ENCODE measurements at regions not wholly inside any gene's neighbourhood (a gene's known extent, or its start where the extent isn't known, plus 50 kb on each side); places are given as distances from the start of the nearest gene placed in this dataset.

DNA sequence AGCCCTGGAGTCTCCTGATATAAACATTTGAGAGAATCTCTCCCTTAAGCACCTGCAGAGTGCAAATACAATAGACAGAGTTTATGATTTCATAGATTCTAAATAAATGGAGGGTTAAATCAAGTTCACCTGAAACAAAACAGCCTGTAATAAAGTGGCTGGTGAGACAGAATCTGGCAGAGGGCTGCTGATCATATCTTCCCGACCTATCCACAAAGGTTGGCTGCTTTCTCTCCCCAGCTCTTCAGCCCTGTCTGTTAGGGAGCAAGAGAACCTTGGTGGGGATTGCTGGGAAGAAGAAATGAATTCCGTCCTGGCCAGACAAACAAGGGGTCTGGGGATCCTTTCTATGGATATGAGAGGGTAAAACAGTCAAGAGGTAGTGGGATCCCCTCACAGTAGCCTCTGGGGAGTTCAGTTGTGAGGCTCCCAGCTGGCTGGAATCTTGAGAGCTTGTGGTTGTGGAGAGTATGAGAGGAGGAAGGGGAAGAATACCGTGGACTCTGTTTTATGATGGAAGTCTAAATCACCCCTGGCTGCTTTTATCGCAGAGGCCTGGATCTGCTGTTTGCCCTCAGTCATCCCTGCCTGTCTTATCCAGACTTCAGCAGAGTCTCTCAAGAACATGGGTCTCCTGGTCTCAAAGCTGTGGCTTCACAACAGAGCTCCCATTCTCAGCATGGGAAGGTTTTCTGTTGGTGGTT is 451.3 kb downstream of the NTRK3 start:
- no peak for DNase-seq (ENCODE audit: low read depth)

DNA sequence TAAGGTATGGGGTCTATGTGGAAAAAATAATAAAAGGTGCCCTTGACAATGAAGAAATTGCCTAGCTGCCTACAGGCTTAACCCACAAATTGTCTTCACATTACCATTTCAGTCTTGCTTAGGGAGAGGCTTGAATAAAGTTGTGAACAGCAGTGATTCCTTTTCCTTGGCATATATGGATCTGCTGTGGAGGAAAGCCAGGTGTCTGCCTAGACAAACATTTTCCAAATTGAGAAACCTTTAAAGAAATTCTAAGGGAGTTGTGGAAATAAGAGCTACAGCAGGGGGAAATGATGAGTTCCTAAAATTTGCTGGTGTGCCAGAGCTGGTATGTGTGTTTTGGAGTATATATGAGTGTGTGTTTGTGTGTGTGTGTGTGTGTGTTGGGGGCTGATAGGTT is 452.1 kb downstream of the NTRK3 start:
- DNase-seq (ENCODE audit: low read depth), result no peak

DNA sequence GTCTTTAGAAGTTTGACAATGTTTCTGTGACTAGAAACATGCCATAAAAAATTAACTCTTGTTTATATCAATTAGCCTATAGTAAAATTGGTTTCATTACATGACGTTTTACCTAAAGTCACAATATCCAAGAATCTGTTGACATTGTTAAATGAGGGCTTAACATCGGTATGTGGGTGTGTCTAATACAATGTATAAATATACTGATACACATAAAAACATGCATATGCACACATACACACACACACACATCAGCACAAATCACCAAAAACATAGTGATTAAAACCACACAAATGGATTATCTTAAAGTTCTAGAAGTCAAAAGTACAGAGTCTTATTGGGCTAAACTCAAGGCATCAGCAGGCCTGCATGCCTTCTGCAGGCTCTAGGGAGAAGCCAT is 456.7 kb downstream of the NTRK3 start:
- DNase-seq (ENCODE audit: low read depth), result no peak

DNA sequence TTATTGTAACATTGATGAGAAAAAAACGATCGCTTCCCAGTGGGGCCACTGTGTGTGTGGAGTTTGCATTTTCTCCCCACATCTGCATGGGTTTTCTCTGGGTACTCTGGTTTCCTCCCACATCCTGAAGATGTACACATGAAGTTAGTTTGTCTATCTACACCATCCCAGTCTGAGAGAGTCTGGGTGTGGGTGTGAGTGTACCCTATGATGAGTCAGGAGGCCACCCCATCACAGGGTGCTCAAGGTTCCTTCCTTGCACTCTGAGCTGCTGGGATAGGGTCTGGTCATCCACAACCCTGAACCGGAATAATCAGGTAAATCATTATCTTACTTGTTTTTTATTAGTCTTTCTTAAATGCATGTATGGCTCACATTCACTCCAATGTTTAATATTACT is 457.1 kb downstream of the NTRK3 start:
- DNase-seq (ENCODE audit: low read depth), result no peak

DNA sequence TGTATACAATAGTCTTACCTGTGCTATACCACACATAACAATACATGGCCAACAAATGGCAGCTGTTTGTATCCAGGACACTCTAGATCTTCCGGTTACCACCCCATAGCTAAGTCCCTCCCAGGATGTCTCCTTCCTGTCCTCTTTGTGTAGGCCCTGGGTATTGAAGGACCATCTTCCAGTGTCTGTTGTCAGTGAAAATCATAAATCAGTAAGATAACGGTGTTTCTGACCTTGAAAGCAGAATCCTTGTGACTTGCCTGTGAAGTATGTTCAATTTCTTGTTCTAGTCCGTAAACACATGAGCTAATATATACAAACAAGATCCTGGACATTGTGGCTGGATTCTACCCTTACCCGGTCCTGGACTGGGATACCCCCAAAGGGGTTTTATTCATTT is 462.8 kb downstream of the NTRK3 start:
- no peak for DNase-seq (ENCODE audit: low read depth)

DNA sequence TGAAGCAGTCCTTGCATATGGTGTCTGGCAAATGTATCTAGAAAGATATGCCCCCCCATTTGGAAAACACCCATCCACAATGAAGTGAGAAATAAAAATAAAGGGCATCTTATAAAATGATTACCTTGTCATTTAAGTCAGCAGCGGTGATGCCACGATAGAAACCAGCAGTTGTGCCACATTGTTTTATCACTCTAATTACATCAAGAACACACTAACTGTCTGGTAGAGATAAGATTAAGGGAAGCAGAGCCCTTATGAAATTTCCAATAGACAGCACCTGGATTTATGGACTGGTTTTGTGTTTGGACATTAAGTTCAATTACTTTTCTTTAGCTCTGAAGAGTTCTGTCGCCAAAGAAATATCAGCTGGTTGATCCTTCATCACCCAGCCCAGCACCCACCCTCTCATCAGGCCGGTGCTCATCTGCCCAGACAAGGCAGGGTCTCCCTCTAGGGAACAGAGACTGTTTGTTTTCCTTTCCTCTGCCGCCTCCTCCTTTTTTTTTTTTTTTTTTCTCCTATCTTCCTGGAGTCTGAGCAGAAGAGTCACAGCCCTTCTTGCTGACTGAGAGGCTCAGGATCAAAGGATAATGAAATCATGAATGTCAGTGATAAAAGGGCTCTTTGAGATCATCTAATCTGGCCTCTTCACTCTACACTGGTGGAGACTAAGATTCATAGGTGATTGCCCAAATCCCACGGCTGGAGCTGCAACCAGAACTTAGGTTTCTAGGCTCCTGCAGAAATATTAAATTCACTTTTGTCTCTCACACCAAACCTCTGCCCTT is 464.1 kb downstream of the NTRK3 start:
- no peak for DNase-seq (ENCODE audit: low read depth)

DNA sequence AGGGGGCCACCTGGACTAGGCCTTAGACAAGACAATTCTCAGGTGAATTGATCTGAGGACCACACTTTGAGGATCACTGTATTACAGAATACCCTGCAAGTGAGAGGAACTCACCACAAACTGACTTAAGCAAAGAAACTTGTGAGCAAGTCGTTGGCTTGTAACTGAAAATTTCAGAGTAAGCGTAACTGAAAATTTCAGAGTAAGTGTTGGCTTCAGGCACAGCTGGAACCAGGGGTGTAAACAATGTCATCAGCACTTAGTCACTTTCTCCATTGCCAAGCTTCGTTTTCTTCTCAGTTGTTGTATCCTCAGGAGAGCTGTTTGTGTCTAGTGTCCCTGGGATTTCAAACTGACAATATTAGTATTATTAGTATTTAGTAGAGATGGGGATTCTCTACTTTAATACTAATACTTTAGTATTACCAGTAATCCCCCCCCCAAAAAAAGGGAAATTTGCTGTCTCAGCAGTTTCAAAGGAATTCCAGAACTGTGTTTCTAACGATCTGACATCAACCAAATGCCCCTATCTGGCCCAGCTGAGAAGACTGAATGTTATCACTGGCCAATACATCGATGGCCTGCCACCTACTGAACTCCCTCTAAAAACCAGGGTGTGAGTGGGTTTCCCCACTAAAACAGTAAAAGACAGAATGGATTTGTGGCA is 474.4 kb downstream of the NTRK3 start:
- DNase-seq (ENCODE audit: low read depth), result no peak

DNA sequence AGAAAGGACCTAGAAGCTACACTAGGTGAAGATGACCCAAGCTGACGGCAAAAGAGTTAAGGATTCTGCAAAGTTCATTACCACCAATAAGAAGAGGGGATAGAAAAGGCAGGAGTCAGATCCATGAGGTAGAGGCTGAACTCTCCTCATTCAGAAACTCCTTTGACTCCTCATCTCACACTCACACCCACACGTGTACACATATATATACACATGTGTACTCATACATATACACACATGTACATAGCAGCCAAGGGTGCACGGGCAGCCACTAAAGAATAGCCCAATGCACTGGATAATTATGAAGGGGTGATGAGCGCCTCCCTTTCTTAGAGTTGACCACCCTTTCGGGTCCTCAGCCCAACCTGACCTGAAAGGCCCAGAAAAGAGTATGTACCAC is 476.8 kb downstream of the NTRK3 start:
- no peak for DNase-seq (ENCODE audit: low read depth)

DNA sequence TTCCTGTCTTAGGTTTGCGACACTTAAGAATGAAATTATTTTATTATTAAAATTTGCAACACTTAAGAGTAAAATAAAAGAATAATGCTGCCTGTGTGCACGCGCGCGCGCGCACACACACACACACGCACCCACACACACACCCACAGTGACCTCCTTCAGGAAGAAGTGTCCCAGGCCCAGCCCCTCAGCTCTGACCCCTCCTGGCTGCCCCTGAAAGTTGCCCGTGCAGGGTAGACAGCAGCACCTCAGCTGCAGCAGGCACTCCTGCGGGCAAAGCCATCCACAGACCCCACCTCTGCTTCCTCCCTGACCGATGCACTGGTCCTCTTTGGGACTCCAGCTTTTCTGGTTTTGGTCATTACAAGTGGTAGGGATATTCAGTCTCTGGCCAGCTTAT is 478.2 kb downstream of the NTRK3 start:
- DNase-seq (ENCODE audit: low read depth), result no peak

DNA sequence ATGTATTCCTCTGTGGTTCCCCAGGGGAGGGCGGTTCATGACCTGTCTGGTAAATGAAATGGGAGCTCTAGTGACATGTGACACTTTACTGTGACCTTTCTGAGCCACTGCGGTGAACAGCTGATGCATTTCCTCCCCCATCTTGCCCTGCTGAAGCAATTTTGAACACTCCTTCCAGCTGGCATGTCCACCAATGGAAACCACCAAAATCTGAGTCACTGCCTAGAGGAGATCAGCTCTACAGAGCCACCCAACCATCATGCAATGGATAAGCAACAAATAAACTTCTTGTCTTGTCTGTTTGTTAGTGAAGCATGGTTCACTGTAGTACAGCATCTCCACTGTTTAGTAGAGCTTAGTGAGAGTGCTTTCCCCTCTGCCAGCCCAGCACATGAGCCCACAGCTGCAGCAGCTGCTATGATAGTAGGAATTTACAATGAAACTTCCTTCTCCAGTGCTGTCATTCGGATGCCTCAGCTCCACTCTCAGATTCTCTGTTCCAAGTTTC is 479.4 kb downstream of the NTRK3 start:
- DNase-seq (ENCODE audit: low read depth), result no peak

DNA sequence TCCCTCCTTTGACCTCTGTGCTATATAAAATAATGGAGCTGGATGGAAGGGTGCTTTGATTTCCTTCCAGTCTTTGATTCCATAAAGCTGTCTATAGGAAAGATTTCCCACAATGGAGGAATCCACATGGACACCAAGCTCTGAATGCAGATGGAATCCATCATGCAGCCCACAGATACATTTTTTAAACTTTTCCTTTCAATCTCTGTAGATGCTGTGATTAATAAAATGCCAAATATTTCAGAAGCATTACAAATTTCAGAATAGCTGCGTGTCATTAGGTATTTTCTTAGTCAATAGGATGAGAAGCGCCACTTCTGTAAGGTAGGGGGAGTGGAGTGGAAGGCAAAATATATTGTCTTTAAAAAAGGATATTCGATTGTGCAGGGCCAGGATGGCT is 489.0 kb downstream of the NTRK3 start:
- DNase-seq (ENCODE audit: low read depth), result no peak

DNA sequence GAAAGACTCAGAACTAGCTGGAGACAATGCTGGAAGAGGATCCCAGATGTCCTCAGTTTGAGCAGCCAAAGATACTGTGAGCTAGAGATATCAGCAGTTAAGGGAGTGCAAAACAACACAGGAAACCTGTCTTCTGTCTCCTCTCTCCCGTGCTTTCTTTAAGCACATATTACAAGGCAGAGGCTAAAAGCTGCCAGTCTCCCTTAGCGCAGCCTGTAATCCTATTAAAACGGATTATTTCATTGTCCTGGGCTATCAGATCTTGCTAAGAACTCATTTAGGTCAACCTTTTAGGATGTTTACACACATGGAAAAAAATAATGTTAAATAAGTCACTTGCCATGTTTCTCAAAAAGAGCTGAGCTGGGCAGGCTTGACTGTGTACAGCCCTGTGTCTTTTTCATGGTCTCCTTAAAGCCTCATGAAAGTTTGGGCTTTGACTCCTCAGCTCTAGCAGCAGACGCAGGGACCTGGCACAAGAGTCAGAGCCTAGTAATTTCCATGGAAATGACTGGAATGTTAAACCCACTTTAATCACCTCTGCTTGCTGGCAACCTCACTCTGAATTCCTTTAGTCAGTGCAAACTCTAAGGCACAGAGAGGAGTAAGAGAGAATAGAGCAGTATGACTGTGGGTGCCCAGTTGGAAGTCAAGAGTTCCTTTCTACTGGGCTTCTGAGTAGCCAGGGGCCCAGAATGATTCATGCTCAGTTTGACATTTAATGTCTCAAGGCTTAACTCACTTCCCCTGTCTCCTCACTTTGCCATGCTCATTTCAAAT is 491.9 kb downstream of the NTRK3 start:
- DNase-seq (ENCODE audit: low read depth), result no peak

DNA sequence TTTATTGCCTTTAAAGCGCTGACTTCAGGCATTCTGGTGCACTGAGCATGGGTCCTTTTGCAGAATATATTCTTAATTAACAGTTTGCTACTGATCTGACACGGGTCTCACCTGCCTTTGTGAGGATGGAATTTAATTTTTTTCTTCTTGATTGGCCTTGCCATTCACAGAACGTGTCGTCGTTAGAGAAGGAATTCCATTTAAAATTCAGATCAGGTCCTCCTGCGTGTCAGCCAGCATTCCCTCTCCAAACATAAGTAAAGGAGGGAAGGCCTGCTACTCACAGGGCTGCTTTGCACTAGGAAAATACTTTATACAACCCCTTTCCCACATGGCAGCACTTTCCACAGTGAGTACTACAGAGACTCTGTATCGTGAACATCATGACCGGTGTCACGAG is 492.7 kb downstream of the NTRK3 start:
- no peak for DNase-seq (ENCODE audit: low read depth)

DNA sequence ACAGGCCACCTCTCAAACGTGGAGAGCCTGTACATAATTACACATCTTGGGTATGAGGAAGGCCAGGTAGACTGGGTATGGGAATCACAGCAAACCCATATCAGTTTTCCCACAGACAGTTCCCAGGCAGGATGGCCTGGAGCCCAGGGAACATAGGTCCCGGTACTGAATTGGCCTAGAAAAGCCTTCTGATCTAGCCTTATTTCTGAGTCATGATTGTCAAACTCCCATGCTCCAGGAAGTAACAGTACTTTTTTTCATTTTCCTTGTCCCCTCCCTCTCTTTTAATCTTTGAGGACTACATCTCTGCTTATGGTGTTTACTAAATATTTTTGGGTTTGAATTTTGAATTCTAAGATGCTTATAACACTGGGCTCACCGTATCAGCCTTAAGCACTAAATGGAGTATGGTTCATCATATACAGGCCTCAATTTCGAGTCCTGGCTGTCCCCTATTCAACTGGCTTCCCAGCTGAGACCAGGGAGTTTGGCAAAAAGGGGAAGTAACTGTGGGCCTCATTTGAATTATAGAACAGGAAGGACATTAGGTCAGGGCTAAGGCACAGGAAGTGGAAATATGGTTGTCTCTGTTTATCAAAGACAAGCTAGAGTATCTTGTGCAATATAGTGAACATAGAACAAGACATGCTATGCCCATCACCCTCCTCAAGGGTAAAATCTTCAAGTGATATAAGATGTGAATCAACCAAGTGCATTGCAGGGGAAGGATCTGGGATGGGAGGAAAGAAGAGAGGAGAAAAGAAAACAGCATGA is 494.6 kb downstream of the NTRK3 start:
- DNase-seq (ENCODE audit: low read depth), result no peak

DNA sequence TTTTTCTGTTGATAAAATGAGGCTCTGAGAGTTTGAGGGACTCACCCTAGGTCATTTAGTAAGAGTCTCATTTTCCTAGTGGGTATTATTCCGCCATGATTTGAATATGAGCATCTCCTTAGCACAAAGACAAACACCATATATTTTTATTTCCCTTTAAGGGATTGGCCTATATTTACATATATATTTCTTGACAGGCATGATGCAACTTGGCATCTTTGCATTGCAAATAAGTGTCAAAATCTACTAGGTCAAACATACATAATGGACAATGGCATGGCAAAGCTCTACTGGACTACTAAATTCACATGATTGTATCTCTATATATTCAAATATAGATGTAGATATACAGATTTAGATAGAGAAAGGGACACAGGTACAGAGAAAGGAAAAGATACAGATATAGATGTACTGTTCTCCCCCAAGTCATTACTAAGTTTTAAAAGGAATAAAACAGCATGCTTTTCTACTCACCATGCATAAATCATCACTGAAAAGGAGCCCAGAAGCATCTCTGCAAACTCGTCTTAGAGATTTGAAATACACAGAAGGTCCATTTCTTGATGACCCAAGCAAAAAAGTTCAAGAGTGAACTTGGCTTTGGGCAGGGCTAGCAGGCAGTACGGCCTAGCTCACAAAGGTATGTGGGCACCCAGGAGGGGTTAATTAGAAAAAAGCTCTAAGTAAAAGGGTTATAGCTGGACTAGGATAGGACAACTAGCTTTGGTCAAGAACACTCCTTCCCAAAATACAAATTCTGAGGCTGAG is 495.8 kb downstream of the NTRK3 start:
- DNase-seq (ENCODE audit: low read depth), result no peak

DNA sequence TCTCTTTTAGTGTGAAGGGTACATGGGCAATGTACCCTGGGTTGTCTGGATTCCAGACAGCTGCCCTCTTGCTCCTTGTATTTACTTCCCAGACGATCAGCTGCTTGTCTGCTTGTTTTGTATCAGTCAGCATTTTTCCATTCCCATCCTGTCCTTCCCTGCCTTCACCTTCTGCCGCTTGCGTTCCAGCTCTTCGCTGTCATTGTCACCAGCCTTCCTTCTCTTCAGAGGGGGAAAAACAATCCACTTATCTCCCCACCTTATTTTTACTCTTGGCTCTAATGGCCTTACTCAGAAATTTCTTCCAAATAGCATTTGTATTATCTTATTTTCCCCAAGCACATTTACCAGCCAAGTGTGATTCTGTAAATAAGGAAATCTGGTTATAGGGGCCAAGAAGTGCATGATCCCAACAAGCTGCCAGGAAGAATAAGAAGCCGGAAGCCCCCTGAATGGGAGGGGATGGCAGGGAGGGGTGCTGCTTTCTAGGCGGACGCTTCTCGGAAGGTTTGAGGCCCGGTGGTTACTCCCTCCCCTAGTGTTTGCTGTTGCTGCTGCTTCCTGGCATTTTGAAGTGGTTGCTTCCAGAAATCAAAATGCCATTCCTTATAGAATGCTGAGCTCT is 497.6 kb downstream of the NTRK3 start:
- DNase-seq (ENCODE audit: low read depth), result no peak

DNA sequence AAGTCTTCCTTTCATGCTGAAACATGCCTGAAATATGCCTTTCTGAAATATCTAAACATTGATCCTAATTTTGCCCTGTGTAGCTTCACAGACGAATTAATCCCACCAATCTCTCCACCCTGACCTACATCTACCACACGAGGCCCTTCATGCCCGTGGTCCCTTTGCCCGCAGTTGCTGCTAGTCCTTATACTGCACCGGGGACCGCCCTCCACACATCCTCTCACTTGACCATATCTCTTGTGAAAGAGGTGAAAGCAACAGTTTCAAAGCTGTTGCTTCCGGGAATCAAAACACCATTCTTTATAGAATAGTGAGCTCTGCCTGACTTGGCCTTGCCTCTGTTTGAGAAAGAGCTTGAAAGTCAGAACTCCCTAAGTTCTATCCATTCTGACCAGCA is 499.5 kb downstream of the NTRK3 start:
- no peak for DNase-seq (ENCODE audit: low read depth)

DNA sequence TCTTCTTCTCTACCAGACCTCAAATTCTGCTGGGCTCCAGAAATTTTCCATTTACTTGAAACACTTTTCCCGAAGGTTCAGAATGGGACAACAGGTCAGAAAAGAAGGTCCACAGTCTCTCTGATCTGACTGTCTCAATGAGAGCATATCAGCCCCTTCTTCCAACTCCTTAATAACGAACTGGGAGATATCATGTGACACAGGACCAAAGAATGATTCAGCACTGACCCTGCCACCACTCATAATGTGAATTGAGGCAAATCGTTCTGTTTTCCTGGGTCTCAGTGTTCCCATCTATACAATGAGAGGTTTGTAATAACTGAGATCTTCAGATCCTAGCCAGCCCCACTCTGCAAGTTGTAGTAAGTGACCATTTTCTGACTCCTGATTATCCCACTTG is 500.5 kb downstream of the NTRK3 start:
- DNase-seq (ENCODE audit: low read depth), result no peak

DNA sequence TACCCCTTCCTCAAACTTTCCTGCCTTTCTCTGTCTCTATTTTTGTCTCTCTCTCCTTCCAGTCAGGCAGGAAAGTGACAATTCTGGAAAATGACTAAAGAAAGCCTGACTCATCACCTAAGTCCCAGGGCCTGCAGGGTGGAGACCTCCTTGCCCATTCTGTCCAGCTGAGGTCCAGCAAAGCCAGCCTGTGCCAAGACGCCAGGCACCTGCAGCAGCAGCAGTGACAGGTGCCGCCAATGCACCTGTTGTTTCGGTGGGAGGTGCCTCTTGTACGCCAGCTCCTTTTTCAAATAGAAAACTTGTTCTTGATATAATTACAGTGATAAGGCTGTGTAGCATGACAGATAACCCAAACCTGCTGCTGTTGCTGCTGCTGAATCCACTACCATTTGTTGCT is 501.3 kb downstream of the NTRK3 start:
- DNase-seq (ENCODE audit: low read depth), result no peak

DNA sequence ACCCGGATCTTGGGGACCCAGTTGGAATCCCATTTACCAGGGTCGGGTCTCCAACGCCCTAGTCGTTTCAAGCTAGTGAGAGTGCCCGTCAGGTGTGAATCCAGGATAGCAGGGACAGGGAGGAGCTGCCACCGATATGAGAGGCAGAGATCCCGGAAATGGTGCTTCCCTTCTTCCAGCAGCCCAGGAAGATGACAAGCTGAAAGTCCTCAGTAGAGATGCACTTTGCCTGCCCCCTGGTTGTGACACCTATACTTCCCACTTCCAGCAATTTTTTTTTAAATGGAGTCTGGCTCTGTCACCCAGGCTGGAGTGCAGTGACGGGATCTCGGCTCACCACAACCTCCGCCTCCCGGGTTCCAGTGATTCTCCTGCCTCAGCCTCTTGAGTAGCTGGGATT is 503.0 kb downstream of the NTRK3 start:
- no peak for DNase-seq (ENCODE audit: low read depth)

Data from activated T-cell treated with anti-CD3 and anti-CD28 coated beads for 48 hours (primary cell).